HG03280 (cell line): ENCODE measurements at regions not wholly inside any gene's neighbourhood (a gene's known extent, or its start where the extent isn't known, plus 50 kb on each side); places are given as distances from the start of the nearest gene placed in this dataset.

Experiments
- ATAC-seq: cut with Tn5 transposase; IDR thresholded peaks from one replicate; pipeline ENCODE4 v1.9.1; 2021; ENCODE audit warnings: mild to moderate bottlenecking, moderate library complexity; ENCODE audit not compliant: unreplicated experiment

GRCh38 chr22:19639610-19640135 lies 74.6 kb upstream of the SEPTIN5 start:
- no peak for ATAC-seq

- no peak for ATAC-seq
These were observed 74.0 kb upstream of the SEPTIN5 start for GRCh38 chr22:19640306-19640705.

GRCh38 chr22:19641254-19641982 lies 72.9 kb upstream of the SEPTIN5 start:
- ATAC-seq: no peak

- ATAC-seq: no peak
These were observed 72.3 kb upstream of the SEPTIN5 start for GRCh38 chr22:19641983-19642451.

- ATAC-seq: no peak
These were observed 70.6 kb upstream of the SEPTIN5 start for GRCh38 chr22:19643448-19644313.

- no peak for ATAC-seq
These were observed 69.7 kb upstream of the SEPTIN5 start for GRCh38 chr22:19644314-19645223.

GRCh38 chr22:19645391-19645790 lies 68.9 kb upstream of the SEPTIN5 start:
- ATAC-seq: no peak

GRCh38 chr22:19645905-19646304 lies 68.4 kb upstream of the SEPTIN5 start:
- ATAC-seq: no peak

- ATAC-seq: no peak
These were observed 67.9 kb upstream of the SEPTIN5 start for GRCh38 chr22:19646383-19646782.

- ATAC-seq: no peak
These were observed 65.8 kb upstream of the SEPTIN5 start for GRCh38 chr22:19648419-19648929.

- ATAC-seq: no peak
These were observed 62.0 kb upstream of the SEPTIN5 start for GRCh38 chr22:19652316-19652715.

GRCh38 chr22:19654338-19654987 lies 59.8 kb upstream of the SEPTIN5 start:
- ATAC-seq: no peak

- no peak for ATAC-seq
These were observed 58.9 kb upstream of the SEPTIN5 start for GRCh38 chr22:19655399-19655798.

GRCh38 chr22:19656541-19657251 lies 57.6 kb upstream of the SEPTIN5 start:
- ATAC-seq: no peak

GRCh38 chr22:19657252-19658056 lies 56.8 kb upstream of the SEPTIN5 start:
- no peak for ATAC-seq

GRCh38 chr22:19658057-19658966 lies 56.0 kb upstream of the SEPTIN5 start:
- no peak for ATAC-seq

GRCh38 chr22:19658967-19659804 lies 55.1 kb upstream of the SEPTIN5 start:
- ATAC-seq: no peak
